Nephron progenitor cell (in vitro differentiated cells): ENCODE measurements at regions not wholly inside any gene's neighbourhood (a gene's known extent, or its start where the extent isn't known, plus 50 kb on each side); places are given as distances from the start of the nearest gene placed in this dataset.
A peak's percentile ranks its signal among the peaks of the same experiment; 100 is the strongest.

Experiments
- DNase-seq: peaks from one replicate; pipeline ENCODE4 v3.0.0; 2021
- H3K27ac Mint-ChIP-seq: 2 replicates; pipeline ENCODE4 v1.8.0; 2021; ENCODE audit warnings: mild to moderate bottlenecking, moderate library complexity, mixed read lengths
- H3K27me3 Mint-ChIP-seq: 2 replicates; pipeline ENCODE4 v1.8.0; 2021; ENCODE audit warnings: mild to moderate bottlenecking, low read depth, mixed read lengths; ENCODE audit not compliant: poor library complexity
- H3K36me3 Mint-ChIP-seq: 2 replicates; pipeline ENCODE4 v1.8.0; 2021; ENCODE audit warnings: low read depth, mixed read lengths
- H3K4me1 Mint-ChIP-seq: 2 replicates; pipeline ENCODE4 v1.8.0; 2021; ENCODE audit warnings: mixed read lengths
- H3K4me3 Mint-ChIP-seq: 2 replicates; pipeline ENCODE4 v1.8.0; 2021; ENCODE audit warnings: mild to moderate bottlenecking, moderate library complexity, mixed read lengths
- H3K9me3 Mint-ChIP-seq: 2 replicates; pipeline ENCODE4 v1.8.0; 2021; ENCODE audit warnings: mild to moderate bottlenecking, moderate library complexity, mixed read lengths
- CTCF ChIP-seq: fragments of 200-600 bp; sonication (generic); IDR thresholded peaks from 2 replicates; pipeline ENCODE4 v1.5.0; 2021; ENCODE audit warnings: antibody characterized with exemption

GRCh38 chr12:59079002-59079401 lies 158.7 kb upstream of the LRIG3 start:
- Mint-ChIP-seq H3K27ac (peak overlapping the region; percentile 25), H3K27me3 (no peaks in the 10 kb centered on the region), H3K9me3 (no peaks in the 10 kb centered on the region), H3K36me3 (peaks cover 4% of the 10 kb centered on the region), H3K4me1 (peaks cover 81% of the 10 kb centered on the region), H3K4me3 (no peak overlapping the region)
- TF ChIP-seq CTCF, result no peak
- DNase-seq, result no peak

- H3K27ac Mint-ChIP-seq, result peak overlapping the region; percentile 88
- no peaks in the 10 kb centered on the region for H3K9me3 Mint-ChIP-seq
- TF ChIP-seq CTCF, result no peak
- H3K4me3 Mint-ChIP-seq, result no peak overlapping the region
- DNase-seq, result peak; percentile 9
- peaks cover 4% of the 10 kb centered on the region for H3K36me3 Mint-ChIP-seq
- no peaks in the 10 kb centered on the region for H3K27me3 Mint-ChIP-seq
- peaks cover 70% of the 10 kb centered on the region for H3K4me1 Mint-ChIP-seq
Observed at GRCh38 chr12:59077575-59078426, 157.5 kb upstream of the LRIG3 start.

- no peaks in the 10 kb centered on the region for H3K9me3 Mint-ChIP-seq
- peaks cover 4% of the 10 kb centered on the region for H3K36me3 Mint-ChIP-seq
- peak overlapping the region; percentile 16 for H3K4me3 Mint-ChIP-seq
- H3K4me1 Mint-ChIP-seq, result peaks cover 70% of the 10 kb centered on the region
- no peaks in the 10 kb centered on the region for H3K27me3 Mint-ChIP-seq
- DNase-seq, result no peak
- no peak for TF ChIP-seq CTCF
- H3K27ac Mint-ChIP-seq, result peak overlapping the region; percentile 88
Observed at GRCh38 chr12:59077153-59077552, 156.8 kb upstream of the LRIG3 start.

- H3K4me1 Mint-ChIP-seq, result peaks cover 70% of the 10 kb centered on the region
- peaks cover 4% of the 10 kb centered on the region for H3K36me3 Mint-ChIP-seq
- H3K27ac Mint-ChIP-seq, result peak overlapping the region; percentile 88
- no peaks in the 10 kb centered on the region for H3K9me3 Mint-ChIP-seq
- DNase-seq, result no peak
- H3K27me3 Mint-ChIP-seq, result no peaks in the 10 kb centered on the region
- no peak for TF ChIP-seq CTCF
- no peak overlapping the region for H3K4me3 Mint-ChIP-seq
Observed at GRCh38 chr12:59076622-59077021, 156.3 kb upstream of the LRIG3 start.

- Mint-ChIP-seq H3K27ac (peak overlapping the region; percentile 55), H3K27me3 (no peaks in the 10 kb centered on the region), H3K4me1 (peaks cover 73% of the 10 kb centered on the region), H3K36me3 (peaks cover 4% of the 10 kb centered on the region), H3K4me3 (no peak overlapping the region), H3K9me3 (no peaks in the 10 kb centered on the region)
- DNase-seq, result no peak
- no peak for TF ChIP-seq CTCF
Observed at GRCh38 chr12:59075968-59076490, 155.7 kb upstream of the LRIG3 start.

GRCh38 chr12:59075141-59075540 lies 154.8 kb upstream of the LRIG3 start:
- peaks cover 4% of the 10 kb centered on the region for H3K36me3 Mint-ChIP-seq
- no peak for TF ChIP-seq CTCF
- H3K27ac Mint-ChIP-seq, result peak overlapping the region; percentile 97
- H3K27me3 Mint-ChIP-seq, result no peaks in the 10 kb centered on the region
- no peak overlapping the region for H3K4me3 Mint-ChIP-seq
- H3K4me1 Mint-ChIP-seq, result peaks cover 80% of the 10 kb centered on the region
- H3K9me3 Mint-ChIP-seq, result no peaks in the 10 kb centered on the region
- DNase-seq, result no peak
